ENCODE measurements at regions not wholly inside any gene's neighbourhood (a gene's known extent, or its start where the extent isn't known, plus 50 kb on each side); places are given as distances from the start of the nearest gene placed in this dataset.

DNA sequence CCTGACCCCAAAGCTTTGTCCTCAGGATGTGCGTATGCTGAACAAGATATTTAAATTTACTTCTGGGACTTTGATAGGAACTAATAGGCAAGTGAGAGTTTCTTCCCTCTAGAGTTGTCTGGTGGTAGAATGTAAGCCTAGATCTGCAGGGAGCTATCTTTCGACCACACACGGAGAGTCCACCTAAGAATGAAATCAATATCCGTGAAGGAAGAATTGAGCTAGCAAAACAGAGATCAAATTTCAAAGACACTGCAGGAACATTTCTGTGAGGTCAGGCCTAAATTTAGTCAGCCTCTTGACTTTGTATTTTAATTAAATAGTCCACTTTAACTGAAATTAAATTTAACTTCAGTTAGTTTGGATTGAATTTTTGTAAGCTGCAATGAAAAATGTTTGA is 871.3 kb downstream of the RAB28 start:
- TF ChIP-seq, protein P1, sequence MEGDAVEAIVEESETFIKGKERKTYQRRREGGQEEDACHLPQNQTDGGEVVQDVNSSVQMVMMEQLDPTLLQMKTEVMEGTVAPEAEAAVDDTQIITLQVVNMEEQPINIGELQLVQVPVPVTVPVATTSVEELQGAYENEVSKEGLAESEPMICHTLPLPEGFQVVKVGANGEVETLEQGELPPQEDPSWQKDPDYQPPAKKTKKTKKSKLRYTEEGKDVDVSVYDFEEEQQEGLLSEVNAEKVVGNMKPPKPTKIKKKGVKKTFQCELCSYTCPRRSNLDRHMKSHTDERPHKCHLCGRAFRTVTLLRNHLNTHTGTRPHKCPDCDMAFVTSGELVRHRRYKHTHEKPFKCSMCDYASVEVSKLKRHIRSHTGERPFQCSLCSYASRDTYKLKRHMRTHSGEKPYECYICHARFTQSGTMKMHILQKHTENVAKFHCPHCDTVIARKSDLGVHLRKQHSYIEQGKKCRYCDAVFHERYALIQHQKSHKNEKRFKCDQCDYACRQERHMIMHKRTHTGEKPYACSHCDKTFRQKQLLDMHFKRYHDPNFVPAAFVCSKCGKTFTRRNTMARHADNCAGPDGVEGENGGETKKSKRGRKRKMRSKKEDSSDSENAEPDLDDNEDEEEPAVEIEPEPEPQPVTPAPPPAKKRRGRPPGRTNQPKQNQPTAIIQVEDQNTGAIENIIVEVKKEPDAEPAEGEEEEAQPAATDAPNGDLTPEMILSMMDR (IDR thresholded peaks at IDR 0.05), result no peak
- TF ChIP-seq ZFX (IDR thresholded peaks at IDR 0.05; ENCODE audit: borderline replicate concordance), result no peak
